Body of pancreas (tissue), 4 donors: ENCODE measurements at regions not wholly inside any gene's neighbourhood (a gene's known extent, or its start where the extent isn't known, plus 50 kb on each side); places are given as distances from the start of the nearest gene placed in this dataset.

Source experiments
- POLR2A ChIP-seq, 3 donors: fragments of 450-650 bp; IDR thresholded peaks; one replicate each; pipeline ENCODE4 v1.6.1; 2016; ENCODE audit warnings: antibody characterized with exemption in 3 of 3, mild to moderate bottlenecking in 2 of 3
- TF ChIP-seq, protein P1 (sequence below), 7 experiments: fragments of 450-650 bp in 4 of 7; fragments of 200-600 bp in 3 of 7; sonication (generic) in 3 of 7; IDR thresholded peaks; one replicate each; pipeline ENCODE4 v1.5.1; 2016 to 2019; ENCODE audit warnings: antibody characterized with exemption in 7 of 7

DNA sequence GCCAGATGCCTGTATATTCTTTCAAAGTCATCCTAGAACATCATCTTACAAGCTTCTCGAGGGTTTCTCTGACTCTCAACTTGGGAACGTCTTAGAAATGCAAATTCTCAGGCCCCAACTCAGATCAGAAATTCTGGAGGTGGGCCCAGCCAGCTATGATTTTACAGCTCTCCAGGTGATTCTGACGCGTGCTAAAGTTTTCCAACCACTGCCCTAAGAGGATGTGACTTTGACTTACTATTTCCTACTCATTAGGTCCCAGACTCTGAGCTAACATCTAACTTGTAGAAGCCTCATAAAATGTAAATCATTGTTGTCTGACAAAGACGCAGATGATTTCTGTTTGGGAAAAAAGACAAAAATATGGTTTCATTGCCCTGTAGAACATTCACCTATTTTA is 61.1 kb downstream of the IRAG1 start:
- TF ChIP-seq, protein P1, sequence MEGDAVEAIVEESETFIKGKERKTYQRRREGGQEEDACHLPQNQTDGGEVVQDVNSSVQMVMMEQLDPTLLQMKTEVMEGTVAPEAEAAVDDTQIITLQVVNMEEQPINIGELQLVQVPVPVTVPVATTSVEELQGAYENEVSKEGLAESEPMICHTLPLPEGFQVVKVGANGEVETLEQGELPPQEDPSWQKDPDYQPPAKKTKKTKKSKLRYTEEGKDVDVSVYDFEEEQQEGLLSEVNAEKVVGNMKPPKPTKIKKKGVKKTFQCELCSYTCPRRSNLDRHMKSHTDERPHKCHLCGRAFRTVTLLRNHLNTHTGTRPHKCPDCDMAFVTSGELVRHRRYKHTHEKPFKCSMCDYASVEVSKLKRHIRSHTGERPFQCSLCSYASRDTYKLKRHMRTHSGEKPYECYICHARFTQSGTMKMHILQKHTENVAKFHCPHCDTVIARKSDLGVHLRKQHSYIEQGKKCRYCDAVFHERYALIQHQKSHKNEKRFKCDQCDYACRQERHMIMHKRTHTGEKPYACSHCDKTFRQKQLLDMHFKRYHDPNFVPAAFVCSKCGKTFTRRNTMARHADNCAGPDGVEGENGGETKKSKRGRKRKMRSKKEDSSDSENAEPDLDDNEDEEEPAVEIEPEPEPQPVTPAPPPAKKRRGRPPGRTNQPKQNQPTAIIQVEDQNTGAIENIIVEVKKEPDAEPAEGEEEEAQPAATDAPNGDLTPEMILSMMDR (IDR thresholded peaks at IDR 0.05): no peak
- TF ChIP-seq POLR2A (IDR thresholded peaks at IDR 0.05): no peak
